ENCODE measurements at regions not wholly inside any gene's neighbourhood (a gene's known extent, or its start where the extent isn't known, plus 50 kb on each side); places are given as distances from the start of the nearest gene placed in this dataset.

- no peak for TF ChIP-seq POLR2A (IDR thresholded peaks at IDR 0.05)
- TF ChIP-seq, protein P1, sequence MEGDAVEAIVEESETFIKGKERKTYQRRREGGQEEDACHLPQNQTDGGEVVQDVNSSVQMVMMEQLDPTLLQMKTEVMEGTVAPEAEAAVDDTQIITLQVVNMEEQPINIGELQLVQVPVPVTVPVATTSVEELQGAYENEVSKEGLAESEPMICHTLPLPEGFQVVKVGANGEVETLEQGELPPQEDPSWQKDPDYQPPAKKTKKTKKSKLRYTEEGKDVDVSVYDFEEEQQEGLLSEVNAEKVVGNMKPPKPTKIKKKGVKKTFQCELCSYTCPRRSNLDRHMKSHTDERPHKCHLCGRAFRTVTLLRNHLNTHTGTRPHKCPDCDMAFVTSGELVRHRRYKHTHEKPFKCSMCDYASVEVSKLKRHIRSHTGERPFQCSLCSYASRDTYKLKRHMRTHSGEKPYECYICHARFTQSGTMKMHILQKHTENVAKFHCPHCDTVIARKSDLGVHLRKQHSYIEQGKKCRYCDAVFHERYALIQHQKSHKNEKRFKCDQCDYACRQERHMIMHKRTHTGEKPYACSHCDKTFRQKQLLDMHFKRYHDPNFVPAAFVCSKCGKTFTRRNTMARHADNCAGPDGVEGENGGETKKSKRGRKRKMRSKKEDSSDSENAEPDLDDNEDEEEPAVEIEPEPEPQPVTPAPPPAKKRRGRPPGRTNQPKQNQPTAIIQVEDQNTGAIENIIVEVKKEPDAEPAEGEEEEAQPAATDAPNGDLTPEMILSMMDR (IDR thresholded peaks at IDR 0.05), result no peak
Measured at GRCh38 chr12:61857968-61858367, 402.2 kb upstream of the USP15 start.
